Activated CD8-positive, alpha-beta T cell treated with anti-CD3 and anti-CD28 coated beads for 36 hours (primary cell): ENCODE measurements at regions not wholly inside any gene's neighbourhood (a gene's known extent, or its start where the extent isn't known, plus 50 kb on each side); places are given as distances from the start of the nearest gene placed in this dataset.

Source experiments
- ATAC-seq: fragments of 200-7000 bp; cut with Tn5 transposase; one replicate; pipeline ENCODE4 v1.10.0; 2021; ENCODE audit warnings: mild to moderate bottlenecking, moderate library complexity
- CTCF ChIA-PET: fragments of 350-600 bp; sonication (Branson Sonifier 250); formaldehyde crosslinking; loops from one replicate; lab custom pipeline; 2021; ENCODE audit warnings: antibody characterized with exemption; lab: Charles Lee
- POLR2A ChIA-PET: fragments of 350-600 bp; sonication (Branson Sonifier 250); formaldehyde crosslinking; loops from one replicate; lab custom pipeline; 2021; ENCODE audit warnings: antibody characterized with exemption; lab: Charles Lee
- DNase-seq: peaks from one replicate; pipeline ENCODE4 v3.0.0-alpha.2; 2020
- H3K27ac Mint-ChIP-seq: one replicate; pipeline ENCODE4 v1.8.0; 2021; ENCODE audit warnings: mild to moderate bottlenecking, mixed read lengths
- H3K27me3 Mint-ChIP-seq: one replicate; pipeline ENCODE4 v1.8.0; 2021; ENCODE audit warnings: mixed read lengths
- H3K36me3 Mint-ChIP-seq: one replicate; pipeline ENCODE4 v1.8.0; 2021; ENCODE audit warnings: low read depth, mixed read lengths
- H3K4me1 Mint-ChIP-seq: one replicate; pipeline ENCODE4 v1.8.0; 2021; ENCODE audit warnings: low read depth, mixed read lengths
- H3K4me3 Mint-ChIP-seq: one replicate; pipeline ENCODE4 v1.8.0; 2021; ENCODE audit warnings: mild to moderate bottlenecking, moderate library complexity, mixed read lengths
- H3K9me3 Mint-ChIP-seq: one replicate; pipeline ENCODE4 v1.8.0; 2021; ENCODE audit warnings: mixed read lengths
- intact Hi-C: fragments of 100-400 bp; cut with micrococcal nuclease; formaldehyde crosslinking; loops from one replicate; pipeline ENCODE4 v1.10.0; 2022
- TF ChIP-seq, protein P1 (sequence below): fragments of 200-600 bp; IDR thresholded peaks from one replicate; pipeline ENCODE4 v1.8.0; 2022; ENCODE audit warnings: antibody characterized with exemption, mild to moderate bottlenecking

GRCh38 chr1:25026304-25026703 is 96.2 kb upstream of the RUNX3 start:
- peak overlapping the region; percentile 38 for H3K27ac Mint-ChIP-seq
- H3K4me1 Mint-ChIP-seq, result peaks cover 91% of the 10 kb centered on the region
- POLR2A ChIA-PET, result interaction anchor here (0.8 to 10.6 kb wide), 5 partner anchors 18 to 74 kb away, joined by 3 to 172 read pairs (median 5); no protein-coding TSS in a partner anchor
- peaks cover 3% of the 10 kb centered on the region for H3K9me3 Mint-ChIP-seq
- no peak for ATAC-seq
- CTCF ChIA-PET, result interaction anchor here (0.9 to 2.2 kb wide), 6 partner anchors 11 to 93 kb away, joined by 3 to 15 read pairs (median 4); no protein-coding TSS in a partner anchor
- H3K4me3 Mint-ChIP-seq, result no peak overlapping the region
- intact Hi-C loops, result no loop called here
- no peaks in the 10 kb centered on the region for H3K27me3 Mint-ChIP-seq
- peaks cover 4% of the 10 kb centered on the region for H3K36me3 Mint-ChIP-seq
- DNase-seq, result no peak
- TF ChIP-seq, protein P1, sequence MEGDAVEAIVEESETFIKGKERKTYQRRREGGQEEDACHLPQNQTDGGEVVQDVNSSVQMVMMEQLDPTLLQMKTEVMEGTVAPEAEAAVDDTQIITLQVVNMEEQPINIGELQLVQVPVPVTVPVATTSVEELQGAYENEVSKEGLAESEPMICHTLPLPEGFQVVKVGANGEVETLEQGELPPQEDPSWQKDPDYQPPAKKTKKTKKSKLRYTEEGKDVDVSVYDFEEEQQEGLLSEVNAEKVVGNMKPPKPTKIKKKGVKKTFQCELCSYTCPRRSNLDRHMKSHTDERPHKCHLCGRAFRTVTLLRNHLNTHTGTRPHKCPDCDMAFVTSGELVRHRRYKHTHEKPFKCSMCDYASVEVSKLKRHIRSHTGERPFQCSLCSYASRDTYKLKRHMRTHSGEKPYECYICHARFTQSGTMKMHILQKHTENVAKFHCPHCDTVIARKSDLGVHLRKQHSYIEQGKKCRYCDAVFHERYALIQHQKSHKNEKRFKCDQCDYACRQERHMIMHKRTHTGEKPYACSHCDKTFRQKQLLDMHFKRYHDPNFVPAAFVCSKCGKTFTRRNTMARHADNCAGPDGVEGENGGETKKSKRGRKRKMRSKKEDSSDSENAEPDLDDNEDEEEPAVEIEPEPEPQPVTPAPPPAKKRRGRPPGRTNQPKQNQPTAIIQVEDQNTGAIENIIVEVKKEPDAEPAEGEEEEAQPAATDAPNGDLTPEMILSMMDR, result no peak

- TF ChIP-seq, protein P1, result no peak
- ChIA-PET POLR2A (interaction anchor here (0.6 to 10.6 kb wide), 7 partner anchors 7 to 95 kb away, joined by 3 to 172 read pairs (median 19); partner anchors contain the start of gene RUNX3), CTCF (interaction anchor here (0.7 to 4.0 kb wide), 5 partner anchors 14 to 92 kb away, joined by 3 to 24 read pairs (median 5); no protein-coding TSS in a partner anchor)
- intact Hi-C loops, result no loop called here
- Mint-ChIP-seq H3K27ac (peak overlapping the region; percentile 94), H3K27me3 (no peaks in the 10 kb centered on the region), H3K4me1 (peaks cover 91% of the 10 kb centered on the region), H3K36me3 (peaks cover 5% of the 10 kb centered on the region), H3K9me3 (peaks cover 3% of the 10 kb centered on the region), H3K4me3 (peak overlapping the region; percentile 75)
- DNase-seq (no peak), ATAC-seq (no peak)
Measured at GRCh38 chr1:25024615-25025350, 94.7 kb upstream of the RUNX3 start.

DNA sequence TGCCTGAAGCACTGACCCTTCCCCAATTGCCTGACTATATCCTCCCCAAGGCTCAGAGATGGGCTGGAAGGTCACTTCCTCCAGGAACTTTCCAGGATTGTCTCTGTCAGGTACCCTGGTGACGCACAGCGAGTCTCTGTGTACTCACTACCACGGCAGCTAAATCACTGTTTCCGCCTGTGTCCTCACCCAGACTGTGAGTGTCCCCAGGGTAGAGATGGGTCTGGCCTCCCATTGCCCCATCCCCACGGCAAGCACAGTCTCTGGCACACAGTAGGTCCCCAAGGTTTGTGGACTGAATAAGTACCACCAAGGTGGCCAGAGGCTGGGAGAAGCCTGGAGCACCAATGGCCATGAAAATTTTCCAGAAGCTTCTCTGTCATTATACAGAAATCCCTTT is 93.8 kb upstream of the RUNX3 start:
- Mint-ChIP-seq H3K9me3 (peaks cover 3% of the 10 kb centered on the region), H3K27ac (peak overlapping the region; percentile 94), H3K27me3 (no peaks in the 10 kb centered on the region), H3K4me3 (peak overlapping the region; percentile 75), H3K4me1 (peaks cover 91% of the 10 kb centered on the region), H3K36me3 (peaks cover 5% of the 10 kb centered on the region)
- no peak for ATAC-seq
- DNase-seq, result peak; percentile 54
- ChIA-PET CTCF (interaction anchor here (0.7 to 4.0 kb wide), 6 partner anchors 14 to 71 kb away, joined by 3 to 24 read pairs (median 4); no protein-coding TSS in a partner anchor), POLR2A (interaction anchor here (0.6 to 10.6 kb wide), 10 partner anchors 8 to 99 kb away, joined by 3 to 172 read pairs (median 13); partner anchors contain the start of gene RUNX3)
- TF ChIP-seq, protein P1, result no peak
- intact Hi-C loops, result no loop called here

DNA sequence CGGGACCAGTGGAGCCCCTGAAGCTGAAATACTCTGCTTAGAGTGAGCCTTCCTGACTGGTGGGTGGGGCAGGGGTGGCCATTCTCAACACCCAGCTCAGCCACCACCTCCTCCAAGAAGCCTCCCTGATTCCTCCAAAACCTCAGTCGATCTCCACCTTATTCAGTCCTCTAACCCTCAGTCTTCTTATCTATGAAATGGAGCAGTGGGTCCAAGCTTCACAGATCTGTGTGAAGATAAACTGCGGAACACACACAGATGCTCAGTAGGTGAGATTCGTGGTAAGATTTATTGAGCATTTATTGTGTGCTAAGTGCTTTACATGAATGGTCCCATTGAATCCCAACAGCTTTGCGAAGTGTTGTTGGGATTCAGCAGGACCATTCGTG is 93.1 kb upstream of the RUNX3 start:
- Mint-ChIP-seq H3K27ac (peak overlapping the region; percentile 94), H3K36me3 (peaks cover 5% of the 10 kb centered on the region), H3K27me3 (no peaks in the 10 kb centered on the region), H3K4me1 (peaks cover 91% of the 10 kb centered on the region), H3K9me3 (peaks cover 3% of the 10 kb centered on the region), H3K4me3 (peak overlapping the region; percentile 75)
- TF ChIP-seq, protein P1, result no peak
- DNase-seq (no peak), ATAC-seq (no peak)
- ChIA-PET CTCF (interaction anchor here (0.7 to 4.0 kb wide), 11 partner anchors 10 to 91 kb away, joined by 3 to 24 read pairs (median 4); no protein-coding TSS in a partner anchor), POLR2A (interaction anchor here (0.9 to 10.6 kb wide), 19 partner anchors 9 to 521 kb away, joined by 3 to 172 read pairs (median 7); partner anchors contain the start of genes RCAN3 and RUNX3)
- intact Hi-C loops, result no loop called here
